A673 (cell line): ENCODE measurements at regions not wholly inside any gene's neighbourhood (a gene's known extent, or its start where the extent isn't known, plus 50 kb on each side); places are given as distances from the start of the nearest gene placed in this dataset.

Experiments
- BruUV-seq: library from RNA; stranded (reverse); fragments of 400-500 nt; replicated peaks from 2 replicates; lab custom pipeline; 2021; lab: Mats Ljungman, UMichigan
- CTCF ChIA-PET: fragments of 300-600 bp; sonication (Branson Sonifier 250); formaldehyde crosslinking; loops from one replicate; lab custom pipeline; 2022; ENCODE audit warnings: antibody characterized with exemption; lab: Charles Lee
- POLR2A ChIA-PET: fragments of 300-600 bp; sonication (Branson Sonifier 250); formaldehyde crosslinking; loops from one replicate; lab custom pipeline; 2022; ENCODE audit warnings: antibody characterized with exemption; ENCODE audit not compliant: low non-redundant PET; lab: Charles Lee
- DNase-seq: peaks from one replicate; pipeline ENCODE4 v3.0.0-alpha.2; 2015; ENCODE audit warnings: low spot score
- H3K27ac ChIP-seq: fragments of 200-600 bp; sonication (generic); 2 replicates; pipeline ENCODE4 v1.5.1; 2016; ENCODE audit warnings: mixed run types, low read depth, mild to moderate bottlenecking, mixed read lengths, antibody characterized with exemption, low read length; ENCODE audit not compliant: poor library complexity, severe bottlenecking
- H3K27me3 ChIP-seq: fragments of 200-600 bp; sonication (generic); replicated peaks from 2 replicates; pipeline ENCODE4 v1.6.1; 2017; ENCODE audit warnings: mixed run types, low read depth, mild to moderate bottlenecking, mixed read lengths, antibody characterized with exemption, low read length; ENCODE audit not compliant: insufficient read depth, poor library complexity
- H3K36me3 ChIP-seq: fragments of 200-600 bp; sonication (generic); 2 replicates; pipeline ENCODE4 v1.6.1; 2016; ENCODE audit warnings: mixed run types, mild to moderate bottlenecking, mixed read lengths, antibody characterized with exemption, low read length; ENCODE audit not compliant: insufficient read depth, poor library complexity, severe bottlenecking
- H3K4me1 ChIP-seq: fragments of 200-600 bp; sonication (generic); 2 replicates; pipeline ENCODE4 v1.6.1; 2017; ENCODE audit warnings: mixed run types, mild to moderate bottlenecking, mixed read lengths, antibody characterized with exemption, low read length; ENCODE audit not compliant: insufficient read depth, poor library complexity, severe bottlenecking
- H3K4me3 ChIP-seq: fragments of 200-600 bp; sonication (generic); 2 replicates; pipeline ENCODE4 v1.5.1; 2016; ENCODE audit warnings: low read depth, mixed run types, mild to moderate bottlenecking, mixed read lengths, low read length; ENCODE audit not compliant: poor library complexity, severe bottlenecking
- H3K9me3 ChIP-seq: fragments of 200-600 bp; sonication (generic); 2 replicates; pipeline ENCODE4 v1.6.1; 2016; ENCODE audit warnings: mixed run types, low read depth, mild to moderate bottlenecking, mixed read lengths, antibody characterized with exemption, low read length; ENCODE audit not compliant: poor library complexity, severe bottlenecking
- EZH2 ChIP-seq: fragments of 200-600 bp; sonication (generic); IDR thresholded peaks from 2 replicates; pipeline ENCODE4 v1.6.1; 2017; ENCODE audit warnings: borderline replicate concordance, low read depth, mild to moderate bottlenecking, mixed read lengths, antibody characterized with exemption, low read length; ENCODE audit not compliant: poor library complexity, severe bottlenecking
- intact Hi-C: fragments of 100-400 bp; cut with micrococcal nuclease; formaldehyde crosslinking; loops from one replicate; pipeline ENCODE4 v1.10.0; 2022; ENCODE audit not compliant: unreplicated experiment
- TF ChIP-seq, protein P1 (sequence below): fragments of 300-800, 200-600 bp; sonication (generic); conservative IDR thresholded peaks from 2 replicates; pipeline ENCODE4 v1.5.1; 2017; ENCODE audit warnings: low read depth, mild to moderate bottlenecking, antibody characterized with exemption, low read length, moderate library complexity, mixed read lengths

GRCh38 chr12:5203720-5204119 lies 160.0 kb downstream of the KCNA5 start:
- no peak overlapping the region for H3K27ac ChIP-seq
- H3K4me3 ChIP-seq: no peak overlapping the region
- no peaks in the 10 kb centered on the region for H3K4me1 ChIP-seq
- DNase-seq: no peak
- ChIA-PET POLR2A (no interaction called here), CTCF (no interaction called here)
- H3K36me3 ChIP-seq: no peaks in the 10 kb centered on the region
- no TSS peak for BruUV-seq
- H3K9me3 ChIP-seq: no peaks in the 10 kb centered on the region
- H3K27me3 ChIP-seq: no peaks in the 10 kb centered on the region
- intact Hi-C loops: no loop called here
- TF ChIP-seq EZH2: no peak
- TF ChIP-seq, protein P1, sequence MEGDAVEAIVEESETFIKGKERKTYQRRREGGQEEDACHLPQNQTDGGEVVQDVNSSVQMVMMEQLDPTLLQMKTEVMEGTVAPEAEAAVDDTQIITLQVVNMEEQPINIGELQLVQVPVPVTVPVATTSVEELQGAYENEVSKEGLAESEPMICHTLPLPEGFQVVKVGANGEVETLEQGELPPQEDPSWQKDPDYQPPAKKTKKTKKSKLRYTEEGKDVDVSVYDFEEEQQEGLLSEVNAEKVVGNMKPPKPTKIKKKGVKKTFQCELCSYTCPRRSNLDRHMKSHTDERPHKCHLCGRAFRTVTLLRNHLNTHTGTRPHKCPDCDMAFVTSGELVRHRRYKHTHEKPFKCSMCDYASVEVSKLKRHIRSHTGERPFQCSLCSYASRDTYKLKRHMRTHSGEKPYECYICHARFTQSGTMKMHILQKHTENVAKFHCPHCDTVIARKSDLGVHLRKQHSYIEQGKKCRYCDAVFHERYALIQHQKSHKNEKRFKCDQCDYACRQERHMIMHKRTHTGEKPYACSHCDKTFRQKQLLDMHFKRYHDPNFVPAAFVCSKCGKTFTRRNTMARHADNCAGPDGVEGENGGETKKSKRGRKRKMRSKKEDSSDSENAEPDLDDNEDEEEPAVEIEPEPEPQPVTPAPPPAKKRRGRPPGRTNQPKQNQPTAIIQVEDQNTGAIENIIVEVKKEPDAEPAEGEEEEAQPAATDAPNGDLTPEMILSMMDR: no peak

DNA sequence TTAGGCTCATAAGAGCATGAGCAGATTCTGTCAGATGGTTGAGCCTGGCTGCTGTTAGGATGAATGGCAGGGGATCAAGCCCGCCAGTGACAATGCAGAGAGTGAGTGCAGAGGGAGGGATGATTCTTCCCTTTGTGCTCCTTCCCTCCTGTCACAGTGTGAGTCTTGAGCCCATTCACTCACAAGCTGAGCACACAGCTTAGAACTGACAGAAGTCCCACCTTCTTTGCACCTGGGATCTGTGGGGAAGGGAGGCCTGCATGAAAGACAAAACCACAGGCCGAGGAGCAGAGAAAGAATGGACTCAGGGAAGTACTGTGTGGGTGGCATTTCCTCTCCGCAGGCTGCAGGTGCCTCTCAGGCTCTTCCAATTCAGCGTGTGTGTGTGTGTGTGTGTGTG lies 160.6 kb downstream of the KCNA5 start:
- Histone ChIP-seq H3K27me3 (no peaks in the 10 kb centered on the region), H3K9me3 (no peaks in the 10 kb centered on the region), H3K36me3 (no peaks in the 10 kb centered on the region), H3K4me3 (no peak overlapping the region), H3K27ac (no peak overlapping the region), H3K4me1 (no peaks in the 10 kb centered on the region)
- DNase-seq: no peak
- intact Hi-C loops: no loop called here
- ChIA-PET POLR2A (no interaction called here), CTCF (no interaction called here)
- BruUV-seq: no TSS peak
- TF ChIP-seq, protein P1: no peak
- no peak for TF ChIP-seq EZH2

GRCh38 chr12:5204831-5205230 lies 161.2 kb downstream of the KCNA5 start:
- H3K9me3 ChIP-seq: no peaks in the 10 kb centered on the region
- TF ChIP-seq, protein P1: no peak
- no peak for TF ChIP-seq EZH2
- H3K27ac ChIP-seq: no peak overlapping the region
- ChIA-PET POLR2A (no interaction called here), CTCF (no interaction called here)
- no peak for DNase-seq
- H3K4me3 ChIP-seq: no peak overlapping the region
- no peaks in the 10 kb centered on the region for H3K4me1 ChIP-seq
- intact Hi-C loops: no loop called here
- H3K36me3 ChIP-seq: no peaks in the 10 kb centered on the region
- H3K27me3 ChIP-seq: no peaks in the 10 kb centered on the region
- no TSS peak for BruUV-seq
